Stomach (tissue), 8 donors: ENCODE measurements at regions not wholly inside any gene's neighbourhood (a gene's known extent, or its start where the extent isn't known, plus 50 kb on each side); places are given as distances from the start of the nearest gene placed in this dataset.

Source experiments
- DNase-seq, 2 donors: peaks; one replicate each; pipeline versions ENCODE4 v3.0.0 to v3.0.0-alpha.2; 2013 to 2019
- H3K27ac ChIP-seq, 5 donors: fragments of 200-600 bp in 4 of 5; sonication (generic) in 4 of 5; one replicate each; pipeline ENCODE4 v1.5.1; 2013 to 2019; ENCODE audit warnings: mild to moderate bottlenecking in 1 of 5, moderate library complexity in 1 of 5
- H3K27me3 ChIP-seq, 3 donors: fragments of 200-600 bp; sonication (generic); one replicate each; pipeline ENCODE4 v1.5.1; 2017 to 2019; ENCODE audit warnings: mixed run types in 1 of 3
- H3K36me3 ChIP-seq, 4 donors: fragments of 200-600 bp; sonication (generic); 1 replicate in 3 of 4; 2 replicates in 1 of 4; pipeline ENCODE4 v1.5.1; 2016 to 2019
- H3K4me1 ChIP-seq, 4 donors: fragments of 200-600 bp; sonication (generic); one replicate each; pipeline ENCODE4 v1.5.1; 2016 to 2019
- H3K4me3 ChIP-seq, 4 donors: fragments of 200-600 bp; sonication (generic) in 3 of 4; one replicate each; pipeline ENCODE4 v1.5.1; 2016 to 2019; ENCODE audit warnings: mild to moderate bottlenecking in 1 of 4
- H3K9me3 ChIP-seq, 4 donors: fragments of 200-600 bp; sonication (generic); one replicate each; pipeline ENCODE4 v1.5.1; 2016 to 2019
- EP300 ChIP-seq: sonication (generic); formaldehyde crosslinking; IDR thresholded peaks from one replicate; pipeline ENCODE4 v1.6.1; 2017; ENCODE audit warnings: antibody characterized with exemption
- POLR2A ChIP-seq, 4 donors: fragments of 450-650 bp; IDR thresholded peaks; one replicate each; pipeline ENCODE4 v1.6.1; 2016; ENCODE audit warnings: antibody characterized with exemption in 4 of 4, control low read depth in 2 of 4, mild to moderate bottlenecking in 1 of 4, moderate library complexity in 1 of 4
- POLR2AphosphoS5 ChIP-seq, 3 donors: sonication (generic); formaldehyde crosslinking; IDR thresholded peaks; one replicate each; pipeline ENCODE4 v1.6.1; 2016; ENCODE audit warnings: antibody characterized with exemption in 3 of 3
- WGBS, 5 donors: extraction: QIAGEN DNeasy Blood & Tissue Kit in 3 of 5; methylation state at CpG; one replicate each; pipeline versions ENCODE4 v1.1.5 to v1.1.7; 2013 to 2018; 5-methylcytosine and 5-hydroxymethylcytosine counted together
- intact Hi-C: fragments of 100-400 bp; cut with DNase I; formaldehyde crosslinking; loops from one replicate; pipeline ENCODE4 v1.15.1; 2023; ENCODE audit warnings: low total_unique reads
- TF ChIP-seq, protein P1 (sequence below), 7 experiments: fragments of 450-650 bp in 4 of 7; fragments of 200-600 bp in 3 of 7; sonication (generic) in 3 of 7; IDR thresholded peaks; one replicate each; pipeline ENCODE4 v1.5.1; 2016 to 2019; ENCODE audit warnings: antibody characterized with exemption in 7 of 7, control low read depth in 2 of 7, mild to moderate bottlenecking in 1 of 7
- donor health status: healthy with polysubstance abuse.
- donor health status: Bipolar disorder and iron deficiency.
- donor health status: healthy.

DNA sequence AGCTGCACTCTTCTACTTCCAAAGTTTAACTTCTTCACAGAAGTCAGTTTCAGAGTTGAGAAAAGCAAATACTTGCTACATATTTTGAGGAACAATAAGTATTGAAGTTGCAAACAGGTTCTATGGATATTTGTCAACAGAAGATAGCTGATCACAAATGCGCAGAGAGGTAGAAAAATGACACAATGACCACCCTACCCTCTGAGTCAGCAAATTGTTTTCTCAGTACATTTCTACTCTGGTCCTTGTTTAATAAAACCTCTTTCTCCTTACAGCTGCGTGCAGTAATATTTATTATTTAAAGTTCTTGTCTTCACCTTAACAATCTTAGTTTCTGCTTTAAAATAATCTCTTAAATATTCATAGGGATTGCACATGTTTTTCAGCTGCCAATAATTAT lies 855.1 kb upstream of the CTNND2 start:
- H3K4me1 ChIP-seq: no peaks in the 10 kb centered on the region
- intact Hi-C loops: no loop called here
- no peaks in the 10 kb centered on the region for H3K27me3 ChIP-seq
- DNase-seq: no peak
- no peaks in the 10 kb centered on the region for H3K9me3 ChIP-seq
- TF ChIP-seq EP300: no peak
- TF ChIP-seq POLR2AphosphoS5 (IDR thresholded peaks at IDR 0.05): no peak
- TF ChIP-seq POLR2A (IDR thresholded peaks at IDR 0.05): no peak
- TF ChIP-seq, protein P1, sequence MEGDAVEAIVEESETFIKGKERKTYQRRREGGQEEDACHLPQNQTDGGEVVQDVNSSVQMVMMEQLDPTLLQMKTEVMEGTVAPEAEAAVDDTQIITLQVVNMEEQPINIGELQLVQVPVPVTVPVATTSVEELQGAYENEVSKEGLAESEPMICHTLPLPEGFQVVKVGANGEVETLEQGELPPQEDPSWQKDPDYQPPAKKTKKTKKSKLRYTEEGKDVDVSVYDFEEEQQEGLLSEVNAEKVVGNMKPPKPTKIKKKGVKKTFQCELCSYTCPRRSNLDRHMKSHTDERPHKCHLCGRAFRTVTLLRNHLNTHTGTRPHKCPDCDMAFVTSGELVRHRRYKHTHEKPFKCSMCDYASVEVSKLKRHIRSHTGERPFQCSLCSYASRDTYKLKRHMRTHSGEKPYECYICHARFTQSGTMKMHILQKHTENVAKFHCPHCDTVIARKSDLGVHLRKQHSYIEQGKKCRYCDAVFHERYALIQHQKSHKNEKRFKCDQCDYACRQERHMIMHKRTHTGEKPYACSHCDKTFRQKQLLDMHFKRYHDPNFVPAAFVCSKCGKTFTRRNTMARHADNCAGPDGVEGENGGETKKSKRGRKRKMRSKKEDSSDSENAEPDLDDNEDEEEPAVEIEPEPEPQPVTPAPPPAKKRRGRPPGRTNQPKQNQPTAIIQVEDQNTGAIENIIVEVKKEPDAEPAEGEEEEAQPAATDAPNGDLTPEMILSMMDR (IDR thresholded peaks at IDR 0.05): no peak
- 44 to 66% (median 46%) methylated on average over 2 of the region's 2 CpGs for WGBS, 5 donors
- no peak overlapping the region for H3K4me3 ChIP-seq
- H3K27ac ChIP-seq: no peak overlapping the region
- H3K36me3 ChIP-seq: no peaks in the 10 kb centered on the region

DNA sequence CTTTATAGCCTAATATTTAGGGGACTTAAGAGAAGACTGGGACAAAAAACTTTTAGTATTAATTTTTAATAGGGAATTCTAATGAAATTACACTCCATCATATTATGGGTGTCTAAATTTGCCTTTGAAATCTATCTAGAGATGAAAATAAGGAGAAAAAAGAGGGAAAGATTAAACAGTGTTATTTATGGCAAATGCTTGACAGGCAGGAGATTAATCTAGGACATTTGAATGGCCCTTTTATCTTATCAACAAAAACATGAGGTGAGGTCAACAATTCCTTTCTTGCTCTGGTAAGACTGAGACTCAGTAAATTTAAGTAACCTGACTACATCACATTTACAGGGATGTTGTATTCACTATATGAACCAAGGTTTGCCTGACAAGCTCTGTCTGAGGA lies 852.8 kb upstream of the CTNND2 start:
- Histone ChIP-seq H3K36me3 (no peaks in the 10 kb centered on the region), H3K27me3 (no peaks in the 10 kb centered on the region), H3K27ac (no peak overlapping the region), H3K4me3 (no peak overlapping the region), H3K9me3 (no peaks in the 10 kb centered on the region), H3K4me1 (no peaks in the 10 kb centered on the region)
- no peak for DNase-seq
- intact Hi-C loops: no loop called here
- no peak for TF ChIP-seq POLR2A (IDR thresholded peaks at IDR 0.05)
- no peak for TF ChIP-seq EP300
- TF ChIP-seq, protein P1 (IDR thresholded peaks at IDR 0.05): no peak
- TF ChIP-seq POLR2AphosphoS5 (IDR thresholded peaks at IDR 0.05): no peak

DNA sequence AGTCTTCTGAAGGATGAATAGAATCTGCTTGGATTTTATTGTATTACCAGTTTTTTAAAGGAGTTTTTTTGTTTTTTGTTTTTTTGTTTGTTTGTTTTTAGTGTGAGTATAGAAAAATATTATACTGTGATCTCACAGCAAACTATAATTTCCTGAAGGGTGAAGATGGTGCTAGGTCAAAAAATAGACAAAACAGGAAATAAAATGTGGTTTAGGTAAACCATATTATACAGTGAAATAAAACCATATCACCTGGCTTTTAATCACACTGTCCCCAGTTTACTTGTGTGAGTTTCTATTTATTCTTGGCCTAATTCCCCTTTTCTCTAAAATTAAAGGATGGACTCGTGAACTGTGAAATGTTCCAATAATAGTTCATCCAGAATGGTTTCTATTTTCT lies 841.3 kb upstream of the CTNND2 start:
- Histone ChIP-seq H3K4me3 (no peak overlapping the region), H3K27ac (no peak overlapping the region), H3K9me3 (no peaks in the 10 kb centered on the region), H3K27me3 (no peaks in the 10 kb centered on the region), H3K4me1 (no peaks in the 10 kb centered on the region), H3K36me3 (no peaks in the 10 kb centered on the region)
- TF ChIP-seq POLR2A (IDR thresholded peaks at IDR 0.05) (no peak), EP300 (no peak), POLR2AphosphoS5 (IDR thresholded peaks at IDR 0.05) (no peak)
- TF ChIP-seq, protein P1 (IDR thresholded peaks at IDR 0.05): no peak
- no peak for DNase-seq
- intact Hi-C loops: no loop called here
- 62 to 68% (median 64%) methylated on average over 1 of the region's 1 CpG for WGBS, 5 donors

DNA sequence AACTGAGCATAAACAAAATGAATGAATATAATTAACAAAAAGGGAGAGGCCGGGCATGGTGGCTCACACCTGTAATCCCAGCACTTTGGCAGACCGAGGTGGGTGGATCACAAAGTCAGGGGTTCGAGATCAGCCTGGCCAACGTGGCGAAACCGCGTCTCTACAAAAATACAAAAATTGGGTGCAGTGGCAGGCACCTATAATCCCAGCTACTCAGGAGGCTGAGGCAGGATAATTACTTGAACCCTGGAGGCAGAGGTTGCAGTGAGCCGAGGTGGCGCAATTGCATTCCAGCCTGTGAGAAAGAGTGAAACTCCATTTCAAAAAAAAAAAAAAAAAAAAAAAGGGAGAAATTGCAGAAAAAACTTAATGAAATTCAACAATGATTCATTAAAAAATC lies 839.3 kb upstream of the CTNND2 start:
- no peaks in the 10 kb centered on the region for H3K4me1 ChIP-seq
- H3K27ac ChIP-seq: no peak overlapping the region
- H3K27me3 ChIP-seq: no peaks in the 10 kb centered on the region
- intact Hi-C loops: no loop called here
- DNase-seq: no peak
- WGBS, 5 donors: 86 to 94% (median 91%) methylated on average over 9 of the region's 9 CpGs
- H3K36me3 ChIP-seq: no peaks in the 10 kb centered on the region
- no peaks in the 10 kb centered on the region for H3K9me3 ChIP-seq
- no peak overlapping the region for H3K4me3 ChIP-seq
- no peak for TF ChIP-seq POLR2A (IDR thresholded peaks at IDR 0.05)
- TF ChIP-seq POLR2AphosphoS5 (IDR thresholded peaks at IDR 0.05): no peak
- TF ChIP-seq, protein P1 (IDR thresholded peaks at IDR 0.05): no peak
- no peak for TF ChIP-seq EP300

DNA sequence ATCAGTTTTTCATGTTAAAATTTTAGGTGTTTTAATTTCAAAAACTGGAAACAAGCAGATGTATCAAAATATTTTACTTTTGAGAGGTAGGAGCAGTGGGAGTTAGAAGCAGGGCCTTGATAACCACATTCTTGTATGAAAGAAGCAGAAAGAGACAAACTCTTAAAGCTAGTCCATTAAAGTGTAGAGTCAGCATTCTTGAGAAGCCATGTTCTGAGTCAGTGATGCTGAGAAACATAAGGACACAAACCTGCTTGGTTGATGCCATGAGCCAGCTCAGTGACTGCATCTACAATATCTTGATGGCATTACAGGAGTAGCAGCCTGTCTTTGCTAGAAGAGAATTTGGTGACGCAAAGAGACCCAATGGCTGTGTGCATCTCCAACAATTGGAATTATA lies 826.1 kb upstream of the CTNND2 start:
- H3K9me3 ChIP-seq: peaks cover 0 to 14% (median 3%) of the 10 kb centered on the region in 4 donors
- TF ChIP-seq, protein P1 (IDR thresholded peaks at IDR 0.05): no peak
- TF ChIP-seq POLR2AphosphoS5 (IDR thresholded peaks at IDR 0.05) (no peak), EP300 (no peak), POLR2A (IDR thresholded peaks at IDR 0.05) (no peak)
- H3K4me3 ChIP-seq: no peak overlapping the region
- DNase-seq: no peak
- H3K36me3 ChIP-seq: no peaks in the 10 kb centered on the region
- no peaks in the 10 kb centered on the region for H3K27me3 ChIP-seq
- no peak overlapping the region for H3K27ac ChIP-seq
- intact Hi-C loops: no loop called here
- WGBS, 5 donors: 94 to 100% (median 97%) methylated on average over 1 of the region's 1 CpG
- H3K4me1 ChIP-seq: no peaks in the 10 kb centered on the region
